B cell (primary cell): ENCODE measurements at regions not wholly inside any gene's neighbourhood (a gene's known extent, or its start where the extent isn't known, plus 50 kb on each side); places are given as distances from the start of the nearest gene placed in this dataset.

ENCODE experiments used
- ATAC-seq: fragments of 200-7000 bp; cut with Tn5 transposase; one replicate; pipeline ENCODE4 v1.10.0; 2021; ENCODE audit warnings: low read depth, mild to moderate bottlenecking, moderate number of reproducible peaks, moderate library complexity
- CTCF ChIA-PET: fragments of 350-600 bp; sonication (Branson Sonifier 250); formaldehyde crosslinking; loops from one replicate; lab custom pipeline; 2021; ENCODE audit warnings: antibody characterized with exemption, inconsistent platforms; lab: Charles Lee
- POLR2A ChIA-PET: fragments of 350-600 bp; sonication (Branson Sonifier 250); formaldehyde crosslinking; loops from one replicate; lab custom pipeline; 2021; ENCODE audit warnings: antibody characterized with exemption; lab: Charles Lee
- DNase-seq: peaks from one replicate; pipeline ENCODE4 v3.0.0; 2013
- H2AFZ ChIP-seq: 2 replicates; pipeline ENCODE4 v1.6.1; 2012; ENCODE audit warnings: mild to moderate bottlenecking, low read depth, low read length; ENCODE audit not compliant: insufficient read depth, poor library complexity, severe bottlenecking
- H3K27ac ChIP-seq, 2 donors: 1 replicate in 1 of 2; 2 replicates in 1 of 2; pipeline ENCODE4 v1.5.1; 2012 to 2013; ENCODE audit warnings: low read length in 2 of 2, mild to moderate bottlenecking in 2 of 2, moderate library complexity in 1 of 2
- H3K27me3 ChIP-seq, 4 experiments: fragments of 200-600 bp in 1 of 4; sonication (generic) in 1 of 4; replicated peaks in 1 of 4; 1 replicate in 2 of 4; 2 replicates in 2 of 4; pipeline versions ENCODE4 v1.6.1 to v1.7.0; 2013 to 2016; ENCODE audit warnings: low read length in 3 of 4, mild to moderate bottlenecking in 2 of 4, mixed read lengths in 1 of 4, moderate library complexity in 1 of 4; ENCODE audit not compliant: insufficient read depth in 4 of 4, control insufficient read depth in 3 of 4; ENCODE audit errors: control extremely low read depth in 1 of 4
- H3K36me3 ChIP-seq, 2 experiments: replicated peaks in 1 of 2; 1 replicate in 1 of 2; 2 replicates in 1 of 2; pipeline versions ENCODE4 v1.6.1 to v1.7.1; 2013; ENCODE audit warnings: low read length in 1 of 2; ENCODE audit not compliant: insufficient read depth in 2 of 2, control insufficient read depth in 1 of 2; ENCODE audit errors: control extremely low read depth in 1 of 2, extremely low read depth in 1 of 2
- H3K4me1 ChIP-seq, 2 donors: fragments of 200-600 bp in 1 of 2; sonication (generic) in 1 of 2; 1 replicate in 1 of 2; 2 replicates in 1 of 2; pipeline versions ENCODE4 v1.5.1 to v1.6.1; 2013 to 2017; ENCODE audit warnings: low read length in 2 of 2; ENCODE audit not compliant: control insufficient read depth in 2 of 2, insufficient read depth in 2 of 2
- H3K4me2 ChIP-seq: replicated peaks from 2 replicates; pipeline ENCODE3; 2012; ENCODE audit warnings: mild to moderate bottlenecking, low read depth, low read length; ENCODE audit not compliant: poor library complexity, severe bottlenecking
- H3K4me3 ChIP-seq, 5 experiments: fragments of 200-600 bp in 1 of 5; sonication (generic) in 1 of 5; 1 replicate in 3 of 5; 2 replicates in 2 of 5; pipeline versions ENCODE4 v1.5.1 to v1.7.0; 2011 to 2016; ENCODE audit warnings: low read length in 4 of 5, mild to moderate bottlenecking in 4 of 5, low read depth in 2 of 5, control low read depth in 1 of 5, moderate library complexity in 1 of 5; ENCODE audit not compliant: insufficient read depth in 1 of 5; ENCODE audit errors: control extremely low read depth in 1 of 5, extremely low read depth in 1 of 5
- H3K79me2 ChIP-seq: fragments of 200-600 bp; sonication (generic); one replicate; pipeline ENCODE4 v1.6.0; 2016; ENCODE audit warnings: low read length; ENCODE audit not compliant: control insufficient read depth, insufficient read depth
- H3K9ac ChIP-seq: fragments of 200-600 bp; sonication (generic); 2 replicates; pipeline ENCODE4 v1.6.1; 2017; ENCODE audit warnings: mild to moderate bottlenecking, low read length, moderate library complexity
- H3K9me3 ChIP-seq, 3 donors: one replicate each; pipeline versions ENCODE4 v1.6.1 to v1.7.1; 2013; ENCODE audit warnings: low read length in 2 of 3; ENCODE audit not compliant: control insufficient read depth in 2 of 3, insufficient read depth in 1 of 3; ENCODE audit errors: control extremely low read depth in 1 of 3
- H4K20me1 ChIP-seq: 2 replicates; pipeline ENCODE4 v1.6.0; 2012; ENCODE audit warnings: mild to moderate bottlenecking, low read length; ENCODE audit not compliant: insufficient read depth, control insufficient read depth, poor library complexity, severe bottlenecking
- H3K27ac Mint-ChIP-seq: one replicate; pipeline ENCODE4 v1.8.0; 2021; ENCODE audit warnings: mixed read lengths
- H3K27me3 Mint-ChIP-seq: one replicate; pipeline ENCODE4 v1.8.0; 2021; ENCODE audit warnings: mixed read lengths
- H3K4me1 Mint-ChIP-seq: one replicate; pipeline ENCODE4 v1.8.0; 2021; ENCODE audit warnings: mixed read lengths
- H3K4me3 Mint-ChIP-seq: one replicate; pipeline ENCODE4 v1.8.0; 2021; ENCODE audit warnings: mixed read lengths
- H3K9me3 Mint-ChIP-seq: one replicate; pipeline ENCODE4 v1.8.0; 2022; ENCODE audit warnings: mixed read lengths; ENCODE audit not compliant: insufficient read depth
- CTCF ChIP-seq: fragments of 200-600 bp; IDR thresholded peaks from one replicate; pipeline ENCODE4 v1.8.0; 2022; ENCODE audit warnings: antibody characterized with exemption, mild to moderate bottlenecking
- EZH2 ChIP-seq: IDR thresholded peaks from 2 replicates; pipeline ENCODE4 v1.6.1; 2012; ENCODE audit warnings: borderline replicate concordance, low read depth, mild to moderate bottlenecking, moderate library complexity, low read length; ENCODE audit not compliant: insufficient read depth, poor library complexity, severe bottlenecking
- WGBS: methylation state at CpG from one replicate; pipeline ENCODE4 v1.1.5; 2013; ENCODE audit warnings: missing lambda C conversion rate; ENCODE audit not compliant: insufficient coverage; 5-methylcytosine and 5-hydroxymethylcytosine counted together
- intact Hi-C: fragments of 100-400 bp; cut with micrococcal nuclease; formaldehyde crosslinking; loops from one replicate; pipeline ENCODE4 v1.10.0; 2022

- no peak overlapping the region for H2AFZ ChIP-seq
- H3K9me3 Mint-ChIP-seq = no peaks in the 10 kb centered on the region
- H3K4me1 Mint-ChIP-seq = no peaks in the 10 kb centered on the region
- no peaks in the 10 kb centered on the region for H3K27me3 ChIP-seq
- intact Hi-C loops = no loop called here
- H3K4me3 ChIP-seq = no peak overlapping the region
- no peaks in the 10 kb centered on the region for H3K36me3 ChIP-seq
- H3K9ac ChIP-seq = no peak overlapping the region
- no peak overlapping the region for H3K4me2 ChIP-seq
- DNase-seq = no peak
- TF ChIP-seq CTCF = no peak
- TF ChIP-seq EZH2 = no peak
- no peak overlapping the region for H3K4me3 Mint-ChIP-seq
- CTCF ChIA-PET = no interaction called here
- ATAC-seq = no peak
- peaks cover 0 to 5% (median 0%) of the 10 kb centered on the region in 3 donors for H3K9me3 ChIP-seq
- WGBS = 85% methylated on average over 14 of the region's 14 CpGs
- POLR2A ChIA-PET = no interaction called here
- no peaks in the 10 kb centered on the region for H3K79me2 ChIP-seq
- H4K20me1 ChIP-seq = no peaks in the 10 kb centered on the region
- H3K4me1 ChIP-seq = no peaks in the 10 kb centered on the region
- no peak overlapping the region for H3K27ac ChIP-seq
- H3K27me3 Mint-ChIP-seq = peaks cover 21% of the 10 kb centered on the region
- H3K27ac Mint-ChIP-seq = no peak overlapping the region
Measured at GRCh38 chr20:59461526-59461925, 142.8 kb upstream of the PHACTR3 start.

- WGBS = 81% methylated on average over 6 of the region's 10 CpGs
- Mint-ChIP-seq H3K4me3 (no peak overlapping the region), H3K27me3 (peaks cover 18% of the 10 kb centered on the region), H3K9me3 (no peaks in the 10 kb centered on the region), H3K4me1 (no peaks in the 10 kb centered on the region), H3K27ac (no peak overlapping the region)
- intact Hi-C loops = no loop called here
- Histone ChIP-seq H3K4me2 (no peak overlapping the region), H3K27ac (no peak overlapping the region), H3K9me3 (peaks cover 0 to 5% (median 0%) of the 10 kb centered on the region in 3 donors), H2AFZ (no peak overlapping the region), H3K4me1 (no peaks in the 10 kb centered on the region), H3K9ac (no peak overlapping the region), H4K20me1 (no peaks in the 10 kb centered on the region), H3K4me3 (no peak overlapping the region), H3K36me3 (no peaks in the 10 kb centered on the region), H3K27me3 (no peaks in the 10 kb centered on the region), H3K79me2 (no peaks in the 10 kb centered on the region)
- TF ChIP-seq CTCF = no peak
- TF ChIP-seq EZH2 = no peak
- DNase-seq = no peak
- CTCF ChIA-PET = no interaction called here
- POLR2A ChIA-PET = no interaction called here
- ATAC-seq = no peak
Measured at GRCh38 chr20:59462249-59462648, 142.1 kb upstream of the PHACTR3 start.
